Thyroid gland (tissue), 4 donors: ENCODE measurements at regions not wholly inside any gene's neighbourhood (a gene's known extent, or its start where the extent isn't known, plus 50 kb on each side); places are given as distances from the start of the nearest gene placed in this dataset.

Experiments
- CTCF ChIP-seq, 6 experiments: fragments of 200-600 bp in 3 of 6; fragments of 450-650 bp in 3 of 6; sonication (generic) in 3 of 6; IDR thresholded peaks; one replicate each; pipeline ENCODE4 v1.5.1; 2016 to 2019; ENCODE audit warnings: antibody characterized with exemption in 6 of 6, mild to moderate bottlenecking in 2 of 6, inconsistent platforms in 1 of 6, moderate library complexity in 1 of 6
- POLR2A ChIP-seq, 2 donors: fragments of 450-650 bp; IDR thresholded peaks; one replicate each; pipeline ENCODE4 v1.6.1; 2017; ENCODE audit warnings: antibody characterized with exemption in 2 of 2, mild to moderate bottlenecking in 2 of 2, moderate library complexity in 1 of 2

GRCh38 chr6:12614456-12614855 lies 102.1 kb upstream of the PHACTR1 start:
- TF ChIP-seq CTCF (IDR thresholded peaks at IDR 0.05) = no peak
- no peak for TF ChIP-seq POLR2A (IDR thresholded peaks at IDR 0.05)
